Thymus (tissue), 11 donors: ENCODE measurements at regions not wholly inside any gene's neighbourhood (a gene's known extent, or its start where the extent isn't known, plus 50 kb on each side); places are given as distances from the start of the nearest gene placed in this dataset.

Experiments used
- DNase-seq, 9 donors: peaks; one replicate each; pipeline ENCODE4 v3.0.0-alpha.2; 2013; ENCODE audit warnings: low spot score in 9 of 9, low read depth in 6 of 9, missing footprints in 1 of 9
- H3K27ac ChIP-seq, 2 donors: one replicate each; pipeline ENCODE4 v1.5.1; 2013; ENCODE audit warnings: control low read depth in 1 of 2, low read depth in 1 of 2, low read length in 1 of 2, mild to moderate bottlenecking in 1 of 2, moderate library complexity in 1 of 2
- H3K27me3 ChIP-seq, 2 donors: one replicate each; pipeline ENCODE4 v1.5.1; 2013; ENCODE audit warnings: low read length in 1 of 2; ENCODE audit not compliant: control insufficient read depth in 2 of 2, insufficient read depth in 1 of 2
- H3K36me3 ChIP-seq, 2 donors: one replicate each; pipeline ENCODE4 v1.5.1; 2013; ENCODE audit warnings: low read length in 1 of 2, mild to moderate bottlenecking in 1 of 2, moderate library complexity in 1 of 2; ENCODE audit not compliant: control insufficient read depth in 2 of 2, insufficient read depth in 2 of 2
- H3K4me1 ChIP-seq, 2 donors: one replicate each; pipeline ENCODE4 v1.5.1; 2013; ENCODE audit warnings: low read length in 2 of 2; ENCODE audit not compliant: control insufficient read depth in 2 of 2, insufficient read depth in 2 of 2
- H3K4me3 ChIP-seq, 2 donors: one replicate each; pipeline ENCODE4 v1.5.1; 2013; ENCODE audit warnings: low read length in 2 of 2, control low read depth in 1 of 2, mild to moderate bottlenecking in 1 of 2
- H3K9me3 ChIP-seq, 2 donors: one replicate each; pipeline ENCODE4 v1.5.1; 2013; ENCODE audit warnings: low read length in 1 of 2, mild to moderate bottlenecking in 1 of 2; ENCODE audit not compliant: control insufficient read depth in 2 of 2, insufficient read depth in 1 of 2
- WGBS: extraction: QIAGEN DNeasy Blood & Tissue Kit; methylation state at CpG from one replicate; pipeline ENCODE4 v1.1.7; 2013; 5-methylcytosine and 5-hydroxymethylcytosine counted together
- donor health status: healthy.

GRCh38 chr3:83302091-83302490 lies 1540.6 kb upstream of the GBE1 start:
- no peak overlapping the region for H3K4me3 ChIP-seq
- no peak for DNase-seq
- H3K27ac ChIP-seq: no peak overlapping the region
- H3K27me3 ChIP-seq: no peaks in the 10 kb centered on the region
- no peaks in the 10 kb centered on the region for H3K4me1 ChIP-seq
- no peaks in the 10 kb centered on the region for H3K36me3 ChIP-seq
- peaks cover 0 to 4% of the 10 kb centered on the region in 2 donors for H3K9me3 ChIP-seq

- Histone ChIP-seq H3K36me3 (no peaks in the 10 kb centered on the region), H3K27ac (no peak overlapping the region), H3K4me1 (no peaks in the 10 kb centered on the region), H3K27me3 (no peaks in the 10 kb centered on the region), H3K4me3 (no peak overlapping the region), H3K9me3 (no peaks in the 10 kb centered on the region)
- 89% methylated on average over 3 of the region's 3 CpGs for WGBS
- no peak for DNase-seq
Observed at GRCh38 chr3:83317605-83318004, 1556.2 kb upstream of the GBE1 start.

- no peaks in the 10 kb centered on the region for H3K36me3 ChIP-seq
Observed at GRCh38 chr3:83320726-83321125, 1559.3 kb upstream of the GBE1 start.

GRCh38 chr3:83321457-83321856 lies 1560.0 kb upstream of the GBE1 start:
- H3K9me3 ChIP-seq: peaks cover 0 to 5% of the 10 kb centered on the region in 2 donors
- H3K36me3 ChIP-seq: no peaks in the 10 kb centered on the region
- 82% methylated on average over 1 of the region's 1 CpG for WGBS
- H3K4me3 ChIP-seq: no peak overlapping the region
- no peaks in the 10 kb centered on the region for H3K4me1 ChIP-seq
- DNase-seq: no peak
- H3K27ac ChIP-seq: no peak overlapping the region
- H3K27me3 ChIP-seq: no peaks in the 10 kb centered on the region

More at GRCh38 chr3:83320726-83321125, 1559.3 kb upstream of the GBE1 start:
- no peaks in the 10 kb centered on the region for H3K4me1 ChIP-seq
- DNase-seq: no peak
- H3K27ac ChIP-seq: no peak overlapping the region
- peaks cover 0 to 5% of the 10 kb centered on the region in 2 donors for H3K9me3 ChIP-seq
- no peak overlapping the region for H3K4me3 ChIP-seq
- no peaks in the 10 kb centered on the region for H3K27me3 ChIP-seq

- Histone ChIP-seq H3K27ac (no peak overlapping the region), H3K4me1 (no peaks in the 10 kb centered on the region), H3K27me3 (no peaks in the 10 kb centered on the region), H3K9me3 (peaks cover 0 to 5% of the 10 kb centered on the region in 2 donors), H3K36me3 (no peaks in the 10 kb centered on the region), H3K4me3 (no peak overlapping the region)
- 95% methylated on average over 1 of the region's 1 CpG for WGBS
- no peak for DNase-seq
Observed at GRCh38 chr3:83321891-83322290, 1560.4 kb upstream of the GBE1 start.

- 97% methylated on average over 2 of the region's 2 CpGs for WGBS
Observed at GRCh38 chr3:83354205-83354604, 1592.8 kb upstream of the GBE1 start.

GRCh38 chr3:83393276-83393675 lies 1565.5 kb upstream of the CADM2 start:
- DNase-seq: no peak
- Histone ChIP-seq H3K4me1 (no peaks in the 10 kb centered on the region), H3K27me3 (no peaks in the 10 kb centered on the region), H3K36me3 (no peaks in the 10 kb centered on the region), H3K27ac (no peak overlapping the region), H3K4me3 (no peak overlapping the region), H3K9me3 (no peaks in the 10 kb centered on the region)
- WGBS: 98% methylated on average over 3 of the region's 3 CpGs

More at GRCh38 chr3:83354205-83354604, 1592.8 kb upstream of the GBE1 start:
- H3K27me3 ChIP-seq: no peaks in the 10 kb centered on the region
- no peaks in the 10 kb centered on the region for H3K9me3 ChIP-seq
- H3K4me1 ChIP-seq: no peaks in the 10 kb centered on the region
- no peaks in the 10 kb centered on the region for H3K36me3 ChIP-seq
- no peak overlapping the region for H3K27ac ChIP-seq
- no peak overlapping the region for H3K4me3 ChIP-seq
- DNase-seq: no peak

GRCh38 chr3:83403927-83404326 lies 1554.9 kb upstream of the CADM2 start:
- 84% methylated on average over 10 of the region's 10 CpGs for WGBS
- H3K9me3 ChIP-seq: peaks cover 0 to 12% of the 10 kb centered on the region in 2 donors
- H3K4me3 ChIP-seq: no peak overlapping the region
- no peak overlapping the region for H3K27ac ChIP-seq
- no peaks in the 10 kb centered on the region for H3K36me3 ChIP-seq
- no peaks in the 10 kb centered on the region for H3K27me3 ChIP-seq
- no peaks in the 10 kb centered on the region for H3K4me1 ChIP-seq
- no peak for DNase-seq

- Histone ChIP-seq H3K36me3 (no peaks in the 10 kb centered on the region), H3K27me3 (no peaks in the 10 kb centered on the region), H3K9me3 (no peaks in the 10 kb centered on the region), H3K4me1 (no peaks in the 10 kb centered on the region), H3K27ac (no peak overlapping the region), H3K4me3 (no peak overlapping the region)
- no peak for DNase-seq
- 92% methylated on average over 2 of the region's 2 CpGs for WGBS
Observed at GRCh38 chr3:83426300-83426699, 1532.5 kb upstream of the CADM2 start.
